ENCODE measurements at regions not wholly inside any gene's neighbourhood (a gene's known extent, or its start where the extent isn't known, plus 50 kb on each side); places are given as distances from the start of the nearest gene placed in this dataset.

DNA sequence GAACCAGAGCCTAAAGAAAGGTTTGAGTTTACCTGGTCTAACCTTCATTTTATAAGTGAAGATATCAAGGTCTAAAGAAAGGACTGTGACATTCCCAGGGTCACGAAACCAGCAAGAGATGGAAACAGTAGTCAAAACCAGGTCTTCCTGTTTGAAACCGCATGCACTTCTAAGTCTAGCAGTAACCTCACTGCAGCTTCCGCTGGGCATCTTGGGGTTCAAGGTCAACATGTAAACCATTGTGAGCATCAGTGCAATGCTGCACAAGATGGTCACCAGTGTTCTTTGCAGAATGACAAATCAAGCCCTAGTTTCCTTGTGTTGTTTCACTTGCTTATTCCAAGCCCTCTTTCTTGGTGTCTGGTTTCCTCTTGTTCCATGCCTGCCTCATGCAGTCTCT is 292.9 kb upstream of the MEX3C start:
- TF ChIP-seq, protein P1, sequence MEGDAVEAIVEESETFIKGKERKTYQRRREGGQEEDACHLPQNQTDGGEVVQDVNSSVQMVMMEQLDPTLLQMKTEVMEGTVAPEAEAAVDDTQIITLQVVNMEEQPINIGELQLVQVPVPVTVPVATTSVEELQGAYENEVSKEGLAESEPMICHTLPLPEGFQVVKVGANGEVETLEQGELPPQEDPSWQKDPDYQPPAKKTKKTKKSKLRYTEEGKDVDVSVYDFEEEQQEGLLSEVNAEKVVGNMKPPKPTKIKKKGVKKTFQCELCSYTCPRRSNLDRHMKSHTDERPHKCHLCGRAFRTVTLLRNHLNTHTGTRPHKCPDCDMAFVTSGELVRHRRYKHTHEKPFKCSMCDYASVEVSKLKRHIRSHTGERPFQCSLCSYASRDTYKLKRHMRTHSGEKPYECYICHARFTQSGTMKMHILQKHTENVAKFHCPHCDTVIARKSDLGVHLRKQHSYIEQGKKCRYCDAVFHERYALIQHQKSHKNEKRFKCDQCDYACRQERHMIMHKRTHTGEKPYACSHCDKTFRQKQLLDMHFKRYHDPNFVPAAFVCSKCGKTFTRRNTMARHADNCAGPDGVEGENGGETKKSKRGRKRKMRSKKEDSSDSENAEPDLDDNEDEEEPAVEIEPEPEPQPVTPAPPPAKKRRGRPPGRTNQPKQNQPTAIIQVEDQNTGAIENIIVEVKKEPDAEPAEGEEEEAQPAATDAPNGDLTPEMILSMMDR (conservative IDR thresholded peaks at IDR 0.05; ENCODE audit: low read depth, low read length): no peak
- TF ChIP-seq EZH2 (IDR thresholded peaks at IDR 0.05; ENCODE audit: low read length, unreplicated experiment) (no peak), EZH2phosphoT487 (IDR thresholded peaks at IDR 0.05; ENCODE audit: borderline replicate concordance, low read length) (no peak)
